PC-3 (cell line): ENCODE measurements at regions not wholly inside any gene's neighbourhood (a gene's known extent, or its start where the extent isn't known, plus 50 kb on each side); places are given as distances from the start of the nearest gene placed in this dataset.

ENCODE experiments used
- CTCF ChIP-seq: fragments of 300-600 bp; sonication (generic); conservative IDR thresholded peaks from 2 replicates; pipeline ENCODE4 v1.5.1; 2017; ENCODE audit warnings: antibody characterized with exemption, low read depth, mild to moderate bottlenecking, low read length
- EZH2phosphoT487 ChIP-seq: fragments of 300-600 bp; sonication (generic); IDR thresholded peaks from 2 replicates; pipeline ENCODE4 v1.6.1; 2018; ENCODE audit warnings: mild to moderate bottlenecking, antibody characterized with exemption, low read length, borderline replicate concordance

- TF ChIP-seq CTCF (no peak), EZH2phosphoT487 (no peak)
These were observed 348.8 kb upstream of the SLITRK5 start for GRCh38 chr13:87322386-87322785.
